ENCODE measurements at regions not wholly inside any gene's neighbourhood (a gene's known extent, or its start where the extent isn't known, plus 50 kb on each side); places are given as distances from the start of the nearest gene placed in this dataset.

- Histone ChIP-seq H3K18ac (ENCODE audit: insufficient read length, low read depth, low read length) (no peak overlapping the region), H3K27me3 (ENCODE audit: insufficient read depth, low read length) (no peaks in the 10 kb centered on the region), H2BK120ac (ENCODE audit: low read depth, low read length, poor library complexity, severe bottlenecking) (no peak overlapping the region), H3K79me2 (ENCODE audit: insufficient read depth, low read length) (no peaks in the 10 kb centered on the region), H2BK12ac (ENCODE audit: insufficient read length, low read depth, low read length) (no peak overlapping the region), H3K9me3 (ENCODE audit: control insufficient read depth, low read depth, low read length) (no peaks in the 10 kb centered on the region), H3K56ac (ENCODE audit: insufficient read length, low read depth, low read length) (no peak overlapping the region), H3K23me2 (ENCODE audit: insufficient read length, low read depth, low read length, poor library complexity, severe bottlenecking) (no peaks in the 10 kb centered on the region), H3K4ac (ENCODE audit: low read depth, low read length) (no peak overlapping the region), H2AK5ac (ENCODE audit: insufficient read length, low read length) (no peak overlapping the region), H2BK5ac (ENCODE audit: insufficient read length, low read length) (no peak overlapping the region), H4K8ac (replicated peaks; ENCODE audit: insufficient read length, low read depth, low read length) (no peak overlapping the region), H3K27ac (ENCODE audit: insufficient read length, low read depth, low read length) (no peak overlapping the region), H4K5ac (ENCODE audit: insufficient read length, low read depth, low read length) (no peak overlapping the region), H2BK15ac (ENCODE audit: low read depth, low read length) (no peak overlapping the region), H4K91ac (ENCODE audit: insufficient read length, low read depth, low read length) (no peak overlapping the region), H3K79me1 (ENCODE audit: insufficient read depth, low read depth, low read length, poor library complexity, severe bottlenecking) (no peaks in the 10 kb centered on the region), H3K9ac (ENCODE audit: extremely low read depth, insufficient read length, low read length) (no peak overlapping the region), H3K4me2 (ENCODE audit: insufficient read depth, insufficient read length, low read length) (no peak overlapping the region), H3T11ph (ENCODE audit: low read length) (no peak overlapping the region), H2BK20ac (ENCODE audit: low read depth, low read length, poor library complexity, severe bottlenecking) (no peak overlapping the region), H3K4me1 (ENCODE audit: insufficient read depth, low read length) (no peaks in the 10 kb centered on the region), H2AFZ (ENCODE audit: low read length) (no peak overlapping the region), H3K23ac (ENCODE audit: insufficient read length, low read depth, low read length) (no peak overlapping the region), H4K20me1 (ENCODE audit: control insufficient read depth, insufficient read depth, insufficient read length) (no peaks in the 10 kb centered on the region), H3K14ac (ENCODE audit: insufficient read depth, low read length) (no peak overlapping the region)
- Mint-ChIP-seq H3K27ac (no peak overlapping the region), H3K9me3 (peaks cover 0 to 9% of the 10 kb centered on the region in 2 experiments; a peak in 3 of 5 replicates), H3K4me1 (no peaks in the 10 kb centered on the region), H3K36me3 (ENCODE audit: insufficient read depth in 1 of 3, low read depth in 3 of 3) (peaks cover 0 to 4% (median 1%) of the 10 kb centered on the region in 3 experiments; a peak in 2 of 7 replicates), H3K27me3 (ENCODE audit: low read depth) (peaks cover 3% of the 10 kb centered on the region), H3K4me3 (no peak overlapping the region)
- WGBS (ENCODE audit: extremely low coverage, insufficient read length, low lambda C conversion rate): no CpG with 5 or more reads among the region's 2 CpGs
- DNase-seq: no peak
- no peak for TF ChIP-seq CTCF (conservative IDR thresholded peaks at IDR 0.05)
Observed at GRCh38 chr3:23055733-23056376, 147.3 kb upstream of the UBE2E2 start.
